T-helper 2 cell treated with Interferon-gamma antibody and Interleukin-4, amounts not matched to agents 100 ng/mL and 5 ng/mL, for 36 hours (primary cell): ENCODE measurements at regions not wholly inside any gene's neighbourhood (a gene's known extent, or its start where the extent isn't known, plus 50 kb on each side); places are given as distances from the start of the nearest gene placed in this dataset.

Experiments
- intact Hi-C: fragments of 100-400 bp; cut with micrococcal nuclease; formaldehyde crosslinking; loops from one replicate; pipeline ENCODE4 v1.15.1; 2023

DNA sequence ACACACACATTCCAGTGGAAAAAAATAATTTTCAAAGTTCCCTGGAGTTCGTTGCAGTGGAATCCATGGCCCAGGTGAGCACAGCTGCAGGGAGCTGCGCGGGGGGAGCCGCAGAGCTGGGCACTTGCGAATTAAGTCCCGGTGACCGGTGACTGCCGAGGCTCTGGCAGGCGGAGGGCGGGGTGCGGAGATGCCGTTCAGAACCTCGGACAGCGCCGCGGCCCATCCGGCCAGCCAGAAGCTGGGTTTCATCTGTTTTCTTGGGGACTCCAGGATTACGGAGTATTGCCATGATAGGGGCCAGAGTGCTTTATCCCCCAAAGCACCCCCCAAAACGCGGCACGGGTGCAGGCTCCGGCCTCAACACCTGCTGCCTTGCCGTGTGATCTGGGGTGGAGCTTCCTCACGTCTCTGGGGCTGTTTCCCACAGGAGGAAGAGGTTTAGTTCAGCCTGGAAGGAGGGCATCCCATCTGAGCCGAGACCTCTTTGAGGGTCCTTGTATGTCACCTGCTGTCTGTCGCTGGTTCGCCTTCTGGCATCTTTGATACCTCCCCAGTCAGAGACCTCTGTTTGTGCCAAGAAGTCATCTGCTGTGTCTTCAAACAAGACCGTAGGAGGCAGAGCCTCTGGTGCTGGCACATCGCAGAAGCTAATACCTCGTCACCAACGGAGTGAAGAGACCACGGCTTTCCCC is 99.4 kb downstream of the YTHDF1 start:
- intact Hi-C loops, result no loop called here

DNA sequence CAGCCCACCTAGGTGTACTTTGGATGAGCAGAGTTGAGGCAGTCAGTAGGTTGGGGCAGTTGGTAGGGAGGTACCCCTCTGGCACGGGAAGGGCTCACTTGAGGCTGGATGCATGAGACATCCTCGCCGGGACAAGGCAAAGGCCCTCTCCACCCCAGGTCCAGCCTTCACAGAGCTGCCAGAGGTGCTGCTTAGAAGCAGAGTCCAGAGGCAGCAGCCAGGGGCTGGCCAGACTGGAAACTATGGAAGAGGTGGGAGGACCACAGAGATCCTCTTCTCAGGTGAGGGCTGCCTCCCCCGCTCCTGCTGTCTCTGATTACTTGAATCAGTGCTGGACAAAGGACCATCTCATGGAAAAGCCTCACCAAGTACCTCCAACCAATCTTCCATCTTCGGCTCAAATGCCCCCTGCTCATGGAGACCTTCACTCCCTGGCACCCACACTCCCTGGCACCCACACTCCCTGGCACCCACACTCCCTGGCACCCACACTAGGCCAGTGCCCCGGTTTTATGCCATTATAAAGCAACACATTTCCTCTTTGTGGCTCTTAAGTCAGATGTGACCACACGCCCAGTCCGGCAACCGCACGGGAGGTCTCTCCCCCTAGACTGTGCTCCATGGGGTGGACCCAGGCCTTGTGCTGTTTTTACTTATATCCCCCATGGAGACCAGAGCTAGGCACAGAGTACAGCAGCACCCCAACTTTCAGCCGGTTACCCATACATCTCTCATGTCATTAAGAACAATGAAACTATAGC is 100.1 kb downstream of the YTHDF1 start:
- intact Hi-C loops, result no loop called here

DNA sequence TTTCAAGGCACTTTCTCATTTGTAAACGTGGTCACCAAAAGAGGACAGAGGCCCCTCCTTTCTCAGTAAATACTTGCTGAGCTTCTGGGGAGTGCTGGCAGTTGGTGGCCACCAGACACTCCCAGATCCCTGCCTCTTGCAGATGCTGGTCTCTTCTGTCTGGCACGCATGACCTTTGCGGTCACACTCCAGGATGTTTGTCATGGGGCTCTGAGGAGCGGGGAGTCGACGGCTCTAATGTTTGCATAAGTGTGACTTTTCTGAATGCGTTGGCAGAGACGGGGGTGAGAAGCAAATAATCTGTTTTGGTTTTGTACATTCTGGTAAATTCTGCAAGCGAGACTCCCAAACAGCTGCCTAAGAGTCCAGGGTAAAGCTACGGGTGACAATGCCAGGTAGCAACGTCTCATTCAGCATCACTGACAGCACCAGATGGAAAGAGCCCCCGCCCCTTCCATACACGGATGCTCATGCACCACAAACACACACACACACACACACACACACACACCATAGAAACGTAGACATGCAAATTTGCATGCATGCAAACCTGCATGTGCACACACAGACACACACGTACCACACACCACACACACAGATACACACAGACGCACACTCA is 101.1 kb downstream of the YTHDF1 start:
- intact Hi-C loops, result no loop called here

DNA sequence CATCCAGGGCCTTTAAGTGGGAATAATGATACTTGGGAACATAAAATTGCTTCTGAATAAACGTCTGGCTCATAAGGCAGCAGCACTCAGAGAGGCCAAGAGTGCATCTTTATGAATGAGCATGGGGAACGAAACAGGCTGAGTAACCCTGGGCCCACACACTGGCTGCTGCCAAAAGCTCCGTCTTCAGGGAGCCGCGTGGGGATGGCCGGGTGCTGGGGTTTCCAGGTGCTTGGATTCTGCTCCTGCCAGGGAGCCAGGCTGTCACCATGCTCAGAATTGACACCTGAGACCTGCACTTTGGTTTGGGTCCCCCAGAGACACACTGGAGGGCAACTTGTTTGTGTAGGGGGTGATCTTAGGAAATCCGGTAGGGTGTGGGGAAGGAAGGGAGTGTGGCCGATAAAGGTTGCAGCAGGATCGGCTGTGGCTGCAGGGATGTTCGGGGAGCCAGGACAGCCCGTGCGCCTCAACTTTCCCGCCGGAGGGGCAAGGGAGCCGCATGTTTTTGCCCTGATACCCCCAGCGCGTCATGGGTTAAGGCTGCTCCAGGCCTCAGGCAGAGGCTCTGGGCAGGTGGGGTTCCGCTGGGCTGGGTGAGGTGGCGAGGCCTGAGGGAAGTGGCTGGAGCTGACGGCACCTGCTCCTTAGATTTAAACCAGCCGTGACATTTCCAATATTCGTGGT is 101.8 kb downstream of the YTHDF1 start:
- intact Hi-C loops, result no loop called here

DNA sequence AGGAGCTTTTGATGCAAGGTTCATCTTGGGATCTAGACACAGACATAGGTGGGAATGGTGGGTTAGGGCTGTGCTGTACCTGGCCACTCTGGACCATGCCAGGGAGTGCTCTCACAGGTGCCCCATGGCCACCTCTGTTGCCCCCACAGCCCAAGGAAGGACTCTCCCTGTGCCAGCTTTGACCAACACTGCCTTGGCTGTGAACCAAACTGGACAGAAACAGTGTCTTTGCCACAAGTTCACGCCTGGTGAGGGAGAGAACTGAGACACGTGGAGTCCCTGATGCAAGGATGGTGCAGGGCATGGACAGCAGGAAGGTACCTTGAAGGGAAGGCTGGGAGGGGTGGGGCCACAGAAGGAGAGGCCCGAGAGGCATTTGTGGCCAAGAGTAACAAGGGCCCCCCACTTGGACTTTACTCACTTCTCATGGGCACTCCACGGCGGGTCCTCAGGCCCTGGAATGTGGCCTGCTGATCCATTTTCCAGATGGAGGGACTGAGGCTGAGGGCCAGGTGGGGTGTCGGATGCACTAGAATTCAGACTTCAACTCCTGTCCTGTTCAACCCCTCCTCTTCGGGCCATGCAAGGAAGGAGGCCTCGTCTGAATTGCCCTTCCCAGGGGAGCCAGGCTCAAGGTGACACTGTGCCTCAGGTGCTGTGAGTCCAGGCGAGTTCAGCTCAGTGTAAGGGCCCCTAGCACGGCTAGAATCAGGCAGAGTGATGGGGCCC is 103.3 kb downstream of the YTHDF1 start:
- intact Hi-C loops, result no loop called here

DNA sequence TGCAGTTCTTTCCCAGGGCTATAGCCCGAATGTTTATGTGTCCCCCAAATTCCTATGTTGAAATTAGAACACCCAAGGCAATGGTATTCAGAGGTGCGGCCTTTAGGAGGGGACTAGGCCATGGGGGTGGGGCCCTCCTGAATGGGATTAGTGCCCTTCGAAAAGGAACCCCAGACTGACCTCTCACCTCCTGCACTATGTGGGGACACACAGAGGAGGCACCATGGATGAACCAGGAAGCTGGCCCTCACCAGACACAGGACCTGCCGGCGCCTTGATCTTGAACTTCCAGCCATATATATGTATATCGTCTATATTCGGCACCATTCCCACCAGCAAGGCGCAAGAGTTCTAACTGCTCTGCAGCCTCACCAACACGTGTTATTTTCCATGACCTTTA is 101.5 kb upstream of the BHLHE23 start:
- intact Hi-C loops, result no loop called here

DNA sequence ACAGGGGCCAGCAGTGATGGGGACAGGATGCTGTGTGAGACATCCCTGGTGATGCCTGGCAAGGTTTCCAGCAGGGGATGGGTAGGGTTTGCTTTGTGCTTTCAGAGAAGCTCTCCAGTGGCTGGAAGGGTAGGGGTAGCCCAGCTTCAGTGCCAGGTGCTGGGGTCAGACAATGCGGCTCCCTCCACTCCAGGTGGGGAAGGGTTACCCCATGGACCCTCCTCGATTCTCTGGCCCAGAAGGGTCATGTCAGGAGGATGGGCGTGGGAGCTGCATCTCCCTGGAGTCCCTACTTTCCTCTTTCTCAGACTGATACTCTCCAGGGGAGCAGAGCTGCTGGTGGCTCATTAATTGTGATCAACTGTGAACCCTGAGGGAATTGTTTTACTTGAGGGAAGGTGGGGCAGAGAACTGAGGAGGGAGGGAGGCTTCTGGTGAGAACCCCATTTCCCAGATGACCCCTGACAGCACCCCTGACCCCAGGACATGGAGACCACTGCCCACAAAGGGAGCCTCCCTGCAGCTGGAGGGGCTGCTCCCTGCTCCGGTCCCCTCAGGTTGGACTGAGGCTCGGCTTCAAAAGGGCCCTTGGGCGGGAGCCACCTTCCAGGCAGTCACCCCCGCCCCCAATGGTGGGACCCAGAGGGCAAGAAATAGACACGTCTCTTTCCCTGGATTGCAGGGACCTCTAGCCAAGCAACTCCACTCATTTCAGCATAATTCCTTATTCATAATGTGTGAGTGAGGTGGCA is 100.9 kb upstream of the BHLHE23 start:
- intact Hi-C loops, result no loop called here

DNA sequence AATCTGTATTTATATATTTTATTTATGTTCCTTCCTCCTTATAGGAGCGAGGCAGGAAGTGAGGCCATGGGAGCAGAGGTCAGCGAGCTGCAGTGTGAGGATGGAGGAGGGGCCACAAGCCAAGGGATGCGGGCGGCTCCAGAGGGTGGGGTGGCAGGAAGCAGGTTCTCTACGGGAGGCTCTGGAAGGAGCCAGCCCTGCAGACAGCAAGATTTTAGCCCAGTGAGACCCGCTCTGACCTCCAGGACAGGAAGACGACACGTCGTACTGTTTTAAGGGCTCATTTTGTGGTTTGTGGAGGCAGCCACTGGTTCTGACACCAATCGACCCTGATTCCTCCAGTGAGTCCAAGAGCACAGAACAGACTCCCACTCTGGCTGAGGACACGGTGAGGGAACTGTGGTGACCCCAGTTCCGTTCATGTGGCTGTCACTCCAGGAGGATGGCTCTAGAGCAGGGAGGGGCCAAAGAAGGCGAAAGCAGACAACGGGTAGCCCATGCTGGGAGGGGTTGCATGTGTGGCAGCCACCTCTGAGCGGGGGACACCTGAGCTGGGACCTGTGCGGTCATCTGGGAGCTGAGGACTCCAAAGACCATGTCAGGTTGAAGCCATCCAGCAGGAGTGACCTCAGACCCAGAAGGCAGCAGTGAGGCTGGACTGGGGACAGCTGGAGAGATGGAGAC is 100.1 kb upstream of the BHLHE23 start:
- intact Hi-C loops, result no loop called here

DNA sequence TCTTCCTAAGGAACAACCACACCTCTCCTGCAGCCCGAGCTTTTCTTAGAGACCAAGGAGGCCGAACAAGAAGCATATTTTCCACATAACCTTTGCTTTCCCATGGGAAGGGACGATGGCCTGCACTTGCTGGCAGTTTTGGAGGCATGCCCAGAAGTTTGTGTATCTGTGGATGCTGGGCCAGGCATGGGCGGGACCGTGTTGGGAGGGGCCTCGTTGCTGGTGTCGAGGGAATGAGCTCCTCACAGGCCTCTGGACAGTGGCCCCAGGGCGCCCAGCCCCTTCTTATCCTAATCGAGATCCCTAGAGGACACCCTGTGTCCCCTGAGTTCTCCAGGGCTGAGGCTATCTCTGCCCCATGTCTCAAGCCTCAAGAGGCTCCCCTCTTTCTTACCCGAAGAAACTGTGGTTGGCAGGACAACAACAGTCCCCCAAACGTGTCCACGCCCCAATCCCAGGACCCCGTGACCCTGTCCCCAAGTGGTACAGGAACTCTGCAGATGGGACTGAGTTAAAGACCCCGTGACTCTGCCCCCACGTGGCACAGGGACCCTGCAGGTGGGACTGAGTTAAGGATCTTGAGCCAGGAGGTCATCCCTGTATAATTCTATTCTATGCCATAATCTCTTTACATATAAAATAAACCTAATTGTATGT is 99.5 kb upstream of the BHLHE23 start:
- intact Hi-C loops, result no loop called here

DNA sequence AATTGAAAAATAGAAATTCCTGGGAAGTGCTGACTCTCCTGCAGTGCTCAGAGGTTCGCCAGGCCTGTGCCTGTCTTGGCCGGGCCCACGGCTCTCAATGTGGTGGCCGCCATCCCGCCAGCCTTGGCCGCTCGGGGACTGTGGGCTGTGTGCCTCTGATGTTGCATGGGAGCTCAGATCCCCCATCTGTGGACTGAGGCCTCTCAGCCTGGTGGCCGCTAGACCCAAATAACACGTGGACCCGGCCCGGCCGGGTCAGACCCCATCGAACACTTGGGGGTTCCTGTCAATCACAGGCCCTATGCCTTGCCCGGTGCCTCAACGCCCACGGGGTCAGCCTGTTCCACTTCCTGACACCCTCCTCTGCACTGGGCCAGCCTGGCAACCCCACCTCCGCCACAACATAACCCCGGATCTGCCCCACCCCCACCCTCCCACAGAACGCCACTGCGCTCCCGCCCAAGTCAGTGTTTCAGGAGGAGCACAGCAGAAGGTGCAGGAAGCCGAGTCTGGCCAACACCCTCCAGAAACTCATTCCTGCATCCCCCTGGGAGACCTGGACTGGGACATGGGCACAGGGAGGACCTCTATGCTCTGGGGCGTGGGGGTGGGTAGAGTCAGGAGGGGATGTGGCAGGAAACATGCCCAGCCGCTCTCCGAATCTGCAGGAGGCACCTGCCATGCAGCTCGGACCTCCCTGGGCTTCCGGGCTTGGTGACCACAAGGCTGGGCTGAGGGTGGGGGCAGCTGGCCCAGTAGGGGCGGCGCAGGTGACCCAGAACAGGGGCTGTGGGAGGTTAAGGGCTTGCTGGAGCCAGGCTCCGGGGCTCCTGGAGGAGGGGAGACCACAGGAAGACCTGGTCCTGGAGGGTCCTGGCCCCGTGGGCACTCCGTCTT is 98.7 kb upstream of the BHLHE23 start:
- intact Hi-C loops, result no loop called here

DNA sequence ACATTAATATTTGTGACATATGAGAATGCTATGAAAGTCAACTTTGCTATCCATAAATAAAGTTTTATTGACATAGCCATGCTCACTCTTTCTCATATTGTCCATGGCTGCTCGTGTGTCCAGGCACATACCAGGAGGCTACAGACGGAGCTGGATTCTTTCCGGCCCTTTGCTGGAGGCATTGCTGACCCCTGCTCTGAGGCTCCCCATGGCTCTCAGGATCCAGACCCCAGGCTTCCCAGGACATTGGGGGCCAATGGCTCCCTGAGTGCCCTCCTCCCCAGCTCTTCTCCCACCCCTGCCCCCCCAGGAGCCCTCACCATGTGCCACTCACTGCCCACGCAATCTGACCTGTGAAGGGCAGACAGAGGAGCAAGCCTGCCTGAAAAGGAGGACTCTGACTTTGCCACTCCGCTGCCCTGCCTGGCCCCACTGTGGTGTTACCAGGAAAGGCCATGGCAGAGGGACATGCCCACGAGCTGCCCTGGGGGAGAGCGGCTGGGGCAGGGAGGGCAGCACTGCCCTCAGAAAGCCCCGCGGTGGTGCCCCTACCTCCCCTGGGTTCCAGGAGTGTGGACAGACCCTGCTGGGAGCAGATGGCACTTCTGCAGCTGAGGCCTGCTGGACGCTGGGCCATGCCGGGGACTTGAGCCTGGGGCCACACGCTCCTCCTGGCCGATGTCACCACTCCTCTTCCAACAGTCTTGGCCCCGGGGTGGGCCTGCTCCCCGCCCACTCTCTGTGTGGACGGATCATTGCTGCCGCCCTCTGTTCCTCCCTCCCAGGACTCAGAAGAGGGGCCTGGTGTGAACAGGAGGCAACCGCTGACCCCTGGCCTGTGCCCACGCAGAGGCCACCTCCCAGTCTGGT is 97.8 kb upstream of the BHLHE23 start:
- intact Hi-C loops, result no loop called here

DNA sequence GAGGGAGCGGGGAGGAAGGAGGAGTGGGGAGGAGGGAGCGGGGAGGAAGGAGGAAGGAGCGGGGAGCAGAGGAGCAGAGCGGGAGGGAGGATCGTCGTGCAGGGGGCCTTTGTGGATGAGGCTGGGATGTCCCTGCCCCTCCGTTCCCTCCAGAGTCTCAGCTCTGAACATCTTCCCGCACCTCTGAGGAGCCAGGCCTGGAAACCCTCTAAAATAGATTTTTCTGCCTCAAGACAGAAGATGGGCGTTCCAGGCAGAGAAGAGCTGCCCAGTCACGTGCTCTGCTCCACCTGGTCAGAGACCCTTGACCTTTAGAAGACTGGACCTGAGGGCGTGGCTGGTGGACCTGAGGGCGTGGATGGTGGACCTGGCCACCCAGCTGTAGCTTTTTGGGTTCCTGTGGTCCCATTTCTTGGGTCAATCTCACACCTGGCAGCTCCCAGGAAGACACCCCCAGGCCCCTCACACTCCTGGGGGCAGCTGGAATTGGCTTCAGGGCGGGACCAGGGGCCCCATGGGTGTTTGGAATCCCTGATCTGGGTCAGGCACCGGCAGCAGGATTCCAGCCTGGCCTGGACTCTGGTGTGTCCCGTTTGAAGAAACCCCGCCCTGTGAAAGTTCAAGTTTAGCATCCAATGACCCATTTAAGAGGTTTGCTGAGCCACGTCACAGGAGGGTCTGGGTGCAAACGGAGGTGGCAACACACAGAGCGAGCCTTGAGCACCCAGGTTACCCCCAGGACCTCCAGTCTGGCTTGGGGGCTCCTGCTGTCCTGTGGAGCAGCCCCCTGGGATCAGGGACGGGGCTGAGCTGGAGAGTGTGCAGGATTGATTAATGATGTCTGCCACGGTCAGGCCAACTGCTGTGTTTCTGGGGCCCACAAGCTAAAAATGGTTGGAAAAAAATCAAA is 96.9 kb upstream of the BHLHE23 start:
- intact Hi-C loops, result loop anchor here (2.0 kb wide), 1 partner anchor 47 kb away; no protein-coding TSS in a partner anchor

DNA sequence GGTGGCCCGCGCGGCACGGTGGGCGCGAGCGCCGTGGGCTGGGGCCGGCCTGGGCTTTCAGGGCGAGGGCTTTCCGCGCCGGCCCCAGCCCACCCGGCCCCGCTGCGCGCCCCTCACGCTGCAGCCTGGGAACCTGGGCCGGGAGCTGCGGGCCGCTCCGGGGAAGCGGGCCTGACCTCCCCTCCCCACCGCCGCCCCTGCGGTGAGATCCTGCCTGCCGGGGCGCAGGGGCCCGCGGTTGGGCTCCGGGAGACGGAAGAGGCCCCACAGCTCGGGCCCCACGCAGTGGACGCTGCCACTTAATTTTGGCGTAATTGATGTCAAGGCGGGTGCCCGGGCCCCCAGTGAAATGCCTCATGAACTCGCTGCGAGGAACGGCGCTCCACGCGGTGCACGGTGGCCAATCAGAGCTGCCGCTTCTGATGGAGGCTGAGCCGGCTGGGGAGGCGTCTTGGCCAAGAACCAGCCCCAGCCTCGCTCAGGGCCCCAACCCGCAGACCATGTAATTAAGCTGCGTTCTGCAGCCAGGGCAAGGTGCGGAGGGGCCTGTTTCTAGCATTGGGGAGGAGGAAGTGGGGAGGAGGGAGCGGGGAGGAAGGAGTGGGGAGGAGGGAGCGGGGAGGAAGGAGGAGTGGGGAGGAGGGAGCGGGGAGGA is 96.1 kb upstream of the BHLHE23 start:
- intact Hi-C loops, result loop anchor here (2.0 kb wide), 1 partner anchor 46 kb away; no protein-coding TSS in a partner anchor

DNA sequence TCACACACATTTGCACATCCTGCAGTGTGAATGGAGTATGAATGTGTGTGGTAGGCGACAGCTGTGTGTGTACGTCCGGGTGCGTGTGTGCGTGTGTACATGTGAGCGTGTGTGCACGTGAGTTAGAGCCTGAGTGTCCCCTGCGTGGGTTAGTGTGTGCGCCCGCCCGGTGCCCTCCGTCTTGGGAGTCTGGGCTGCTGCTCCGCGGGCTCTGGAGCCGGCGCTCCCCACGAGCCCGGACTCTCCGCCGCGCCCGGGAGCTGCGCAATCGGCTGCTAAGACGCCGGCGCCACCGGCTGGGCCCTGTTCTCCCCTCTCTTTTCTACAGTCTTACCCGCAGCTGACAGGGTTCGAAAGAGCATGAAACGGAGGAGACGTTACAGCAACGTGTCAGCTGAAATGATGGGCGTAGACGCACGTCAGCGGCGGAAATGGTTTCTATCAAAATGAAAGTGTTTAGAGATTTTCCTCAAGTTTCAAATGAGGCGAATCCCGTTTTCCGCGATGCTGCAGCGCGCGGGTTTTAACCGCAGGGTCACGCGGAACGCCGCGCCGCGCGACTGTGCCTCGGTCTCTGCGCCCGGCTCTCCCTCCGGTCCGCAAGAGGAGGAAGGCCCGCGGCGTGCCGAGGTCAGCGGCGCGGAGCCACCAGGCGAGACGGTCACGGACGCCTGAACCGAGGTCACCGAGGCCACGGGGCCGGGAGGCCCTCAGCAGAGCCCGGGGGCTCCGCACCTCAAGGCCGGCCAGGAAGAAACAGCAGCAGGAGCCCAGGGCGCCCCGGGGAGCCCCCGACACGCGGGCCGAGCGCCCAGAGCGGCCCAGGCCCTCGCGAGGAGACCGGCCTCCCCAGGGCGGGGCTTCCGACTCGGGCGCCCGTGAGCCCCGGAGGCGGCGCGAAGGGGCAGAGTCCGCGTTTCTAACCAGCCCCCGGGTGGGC is 95.3 kb upstream of the BHLHE23 start:
- intact Hi-C loops, result loop anchor here (2.0 kb wide), 1 partner anchor 45 kb away; no protein-coding TSS in a partner anchor
